ENCODE measurements at regions not wholly inside any gene's neighbourhood (a gene's known extent, or its start where the extent isn't known, plus 50 kb on each side); places are given as distances from the start of the nearest gene placed in this dataset.

DNA sequence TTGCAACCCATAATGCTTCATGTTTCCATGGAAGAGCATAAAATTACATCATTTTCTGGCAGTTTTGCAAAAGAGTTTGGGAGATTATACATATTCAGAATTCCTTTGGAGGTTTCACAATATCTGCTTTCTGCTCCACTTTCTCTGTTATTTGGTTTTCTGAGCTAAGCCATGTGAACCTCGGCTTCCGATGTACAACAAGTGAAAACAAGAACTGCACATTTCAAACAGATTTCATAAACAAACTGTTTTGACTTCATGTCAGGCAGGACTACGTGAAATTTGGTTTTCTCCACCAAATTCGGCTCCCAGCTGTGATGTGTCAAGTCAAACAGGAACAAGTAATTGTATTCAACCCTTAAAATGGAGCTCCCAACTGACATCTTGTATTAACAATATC, 609.8 kb downstream of the IRX1 start:
- DNase-seq (ENCODE audit: low read depth in 1 of 2, low spot score in 1 of 2): no peak
- no peak overlapping the region for H3K4me3 ChIP-seq (replicated peaks; ENCODE audit: insufficient read depth, low read length)
- TF ChIP-seq SPI1 (IDR thresholded peaks at IDR 0.05; ENCODE audit: borderline replicate concordance, low read depth): no peak
- no peak for TF ChIP-seq POLR2AphosphoS5 (IDR thresholded peaks at IDR 0.05; ENCODE audit: low read depth)
- TF ChIP-seq, protein P1, sequence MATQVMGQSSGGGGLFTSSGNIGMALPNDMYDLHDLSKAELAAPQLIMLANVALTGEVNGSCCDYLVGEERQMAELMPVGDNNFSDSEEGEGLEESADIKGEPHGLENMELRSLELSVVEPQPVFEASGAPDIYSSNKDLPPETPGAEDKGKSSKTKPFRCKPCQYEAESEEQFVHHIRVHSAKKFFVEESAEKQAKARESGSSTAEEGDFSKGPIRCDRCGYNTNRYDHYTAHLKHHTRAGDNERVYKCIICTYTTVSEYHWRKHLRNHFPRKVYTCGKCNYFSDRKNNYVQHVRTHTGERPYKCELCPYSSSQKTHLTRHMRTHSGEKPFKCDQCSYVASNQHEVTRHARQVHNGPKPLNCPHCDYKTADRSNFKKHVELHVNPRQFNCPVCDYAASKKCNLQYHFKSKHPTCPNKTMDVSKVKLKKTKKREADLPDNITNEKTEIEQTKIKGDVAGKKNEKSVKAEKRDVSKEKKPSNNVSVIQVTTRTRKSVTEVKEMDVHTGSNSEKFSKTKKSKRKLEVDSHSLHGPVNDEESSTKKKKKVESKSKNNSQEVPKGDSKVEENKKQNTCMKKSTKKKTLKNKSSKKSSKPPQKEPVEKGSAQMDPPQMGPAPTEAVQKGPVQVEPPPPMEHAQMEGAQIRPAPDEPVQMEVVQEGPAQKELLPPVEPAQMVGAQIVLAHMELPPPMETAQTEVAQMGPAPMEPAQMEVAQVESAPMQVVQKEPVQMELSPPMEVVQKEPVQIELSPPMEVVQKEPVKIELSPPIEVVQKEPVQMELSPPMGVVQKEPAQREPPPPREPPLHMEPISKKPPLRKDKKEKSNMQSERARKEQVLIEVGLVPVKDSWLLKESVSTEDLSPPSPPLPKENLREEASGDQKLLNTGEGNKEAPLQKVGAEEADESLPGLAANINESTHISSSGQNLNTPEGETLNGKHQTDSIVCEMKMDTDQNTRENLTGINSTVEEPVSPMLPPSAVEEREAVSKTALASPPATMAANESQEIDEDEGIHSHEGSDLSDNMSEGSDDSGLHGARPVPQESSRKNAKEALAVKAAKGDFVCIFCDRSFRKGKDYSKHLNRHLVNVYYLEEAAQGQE (IDR thresholded peaks at IDR 0.05; ENCODE audit: insufficient replicate concordance, low read depth): no peak
- H3K27ac ChIP-seq (replicated peaks): no peak overlapping the region
- no peaks in the 10 kb centered on the region for H3K27me3 ChIP-seq (ENCODE audit: insufficient read depth, poor library complexity, severe bottlenecking)

DNA sequence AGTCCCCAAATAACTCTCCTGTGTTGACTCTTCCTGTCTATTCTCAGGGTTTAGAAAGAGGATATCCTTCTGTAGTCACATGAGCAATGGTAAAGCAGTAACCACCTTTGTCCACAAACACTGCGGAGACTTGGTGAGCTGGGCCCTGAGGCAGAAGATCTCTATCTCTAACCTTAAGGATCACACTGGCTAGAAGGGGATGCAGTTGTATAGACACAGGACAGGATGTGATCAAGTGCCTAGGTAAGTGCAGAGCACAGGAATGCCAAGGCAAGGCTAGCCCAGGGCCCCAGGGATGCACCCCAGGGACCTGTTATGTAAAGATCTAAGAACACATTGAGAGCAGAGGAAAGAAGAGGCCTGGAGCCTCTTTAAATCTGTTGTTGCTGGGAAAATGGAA, 610.5 kb downstream of the IRX1 start:
- no peak for TF ChIP-seq POLR2AphosphoS5 (IDR thresholded peaks at IDR 0.05; ENCODE audit: low read depth)
- no peak for TF ChIP-seq SPI1 (IDR thresholded peaks at IDR 0.05; ENCODE audit: borderline replicate concordance, low read depth)
- no peak for TF ChIP-seq GABPA (IDR thresholded peaks at IDR 0.05; ENCODE audit: low read depth)
- TF ChIP-seq, protein P2, sequence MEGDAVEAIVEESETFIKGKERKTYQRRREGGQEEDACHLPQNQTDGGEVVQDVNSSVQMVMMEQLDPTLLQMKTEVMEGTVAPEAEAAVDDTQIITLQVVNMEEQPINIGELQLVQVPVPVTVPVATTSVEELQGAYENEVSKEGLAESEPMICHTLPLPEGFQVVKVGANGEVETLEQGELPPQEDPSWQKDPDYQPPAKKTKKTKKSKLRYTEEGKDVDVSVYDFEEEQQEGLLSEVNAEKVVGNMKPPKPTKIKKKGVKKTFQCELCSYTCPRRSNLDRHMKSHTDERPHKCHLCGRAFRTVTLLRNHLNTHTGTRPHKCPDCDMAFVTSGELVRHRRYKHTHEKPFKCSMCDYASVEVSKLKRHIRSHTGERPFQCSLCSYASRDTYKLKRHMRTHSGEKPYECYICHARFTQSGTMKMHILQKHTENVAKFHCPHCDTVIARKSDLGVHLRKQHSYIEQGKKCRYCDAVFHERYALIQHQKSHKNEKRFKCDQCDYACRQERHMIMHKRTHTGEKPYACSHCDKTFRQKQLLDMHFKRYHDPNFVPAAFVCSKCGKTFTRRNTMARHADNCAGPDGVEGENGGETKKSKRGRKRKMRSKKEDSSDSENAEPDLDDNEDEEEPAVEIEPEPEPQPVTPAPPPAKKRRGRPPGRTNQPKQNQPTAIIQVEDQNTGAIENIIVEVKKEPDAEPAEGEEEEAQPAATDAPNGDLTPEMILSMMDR (IDR thresholded peaks at IDR 0.05; ENCODE audit: insufficient read depth, low read length): no peak
- TF ChIP-seq, protein P1 (IDR thresholded peaks at IDR 0.05; ENCODE audit: insufficient replicate concordance, low read depth): no peak
- H3K27ac ChIP-seq (replicated peaks): no peak overlapping the region
- no peaks in the 10 kb centered on the region for H3K27me3 ChIP-seq (ENCODE audit: insufficient read depth, poor library complexity, severe bottlenecking)
- DNase-seq (ENCODE audit: low read depth in 1 of 2, low spot score in 1 of 2): no peak
- H3K4me3 ChIP-seq (replicated peaks; ENCODE audit: insufficient read depth, low read length): no peak overlapping the region

DNA sequence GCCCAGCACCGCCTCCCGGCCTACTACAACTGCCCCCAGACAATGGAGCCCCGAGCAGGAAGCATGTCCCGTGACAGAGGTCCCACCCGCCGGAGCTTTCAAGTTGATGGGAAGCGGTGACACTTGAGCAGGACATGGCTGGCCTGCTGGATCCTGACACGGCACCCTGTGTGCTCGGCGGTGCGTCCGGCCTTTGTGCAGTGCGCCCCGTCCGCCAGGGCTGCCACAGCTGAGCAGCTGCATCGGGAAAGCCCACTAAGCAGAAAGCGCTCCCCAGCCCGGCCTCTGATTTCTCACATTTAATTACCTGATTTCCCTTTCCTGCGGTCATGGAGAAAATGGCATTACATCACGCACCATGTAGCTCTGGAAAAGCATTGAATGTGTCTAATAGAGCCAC, 611.9 kb downstream of the IRX1 start:
- Histone ChIP-seq H3K27ac (replicated peaks) (no peak overlapping the region), H3K27me3 (ENCODE audit: insufficient read depth, poor library complexity, severe bottlenecking) (no peaks in the 10 kb centered on the region), H3K4me3 (replicated peaks; ENCODE audit: insufficient read depth, low read length) (no peak overlapping the region)
- DNase-seq (ENCODE audit: low read depth in 1 of 2, low spot score in 1 of 2): no peak
- TF ChIP-seq GABPA (IDR thresholded peaks at IDR 0.05; ENCODE audit: low read depth): no peak
- TF ChIP-seq POLR2AphosphoS5 (IDR thresholded peaks at IDR 0.05; ENCODE audit: low read depth): no peak

DNA sequence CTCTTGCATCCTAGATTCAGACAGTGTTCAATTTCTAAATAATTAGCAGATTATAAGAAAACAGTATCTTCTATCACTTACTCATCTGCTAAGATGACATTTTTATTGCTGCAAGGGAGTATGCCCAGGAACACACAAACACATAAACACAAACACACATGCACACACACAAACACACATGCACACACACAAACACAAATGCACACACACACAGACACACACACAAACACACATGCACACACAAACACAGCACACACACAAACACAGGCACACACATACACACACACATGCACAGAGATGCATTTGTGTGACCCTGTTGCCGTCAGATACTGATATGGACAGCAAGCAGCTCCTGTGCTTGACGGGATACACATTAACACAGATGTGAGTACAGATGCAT, 612.9 kb downstream of the IRX1 start:
- TF ChIP-seq GABPA (IDR thresholded peaks at IDR 0.05; ENCODE audit: low read depth): no peak
- no peak for TF ChIP-seq SPI1 (IDR thresholded peaks at IDR 0.05; ENCODE audit: borderline replicate concordance, low read depth)
- TF ChIP-seq POLR2AphosphoS5 (IDR thresholded peaks at IDR 0.05; ENCODE audit: low read depth): no peak
- TF ChIP-seq, protein P2 (IDR thresholded peaks at IDR 0.05; ENCODE audit: insufficient read depth, low read length): no peak
- TF ChIP-seq, protein P1 (IDR thresholded peaks at IDR 0.05; ENCODE audit: insufficient replicate concordance, low read depth): no peak
- Histone ChIP-seq H3K27ac (replicated peaks) (no peak overlapping the region), H3K4me3 (replicated peaks; ENCODE audit: insufficient read depth, low read length) (no peak overlapping the region), H3K27me3 (ENCODE audit: insufficient read depth, poor library complexity, severe bottlenecking) (no peaks in the 10 kb centered on the region)
- DNase-seq (ENCODE audit: low read depth in 1 of 2, low spot score in 1 of 2): no peak
